AG04450 (cell line): ENCODE measurements at regions not wholly inside any gene's neighbourhood (a gene's known extent, or its start where the extent isn't known, plus 50 kb on each side); places are given as distances from the start of the nearest gene placed in this dataset.

Source experiments
- CTCF ChIA-PET: fragments of 300-600, 350-600 bp; formaldehyde crosslinking; extraction: SDS; loops from one replicate; lab custom pipeline; 2022; ENCODE audit warnings: antibody characterized with exemption, inconsistent platforms; lab: Charles Lee
- POLR2A ChIA-PET: fragments of 350-600 bp; formaldehyde crosslinking; extraction: SDS; loops from one replicate; lab custom pipeline; 2021; ENCODE audit warnings: antibody characterized with exemption, inconsistent platforms; lab: Yijun Ruan, JAX
- DNase-seq: peaks from one replicate; pipeline ENCODE4 v3.0.0-alpha.2; 2011; ENCODE audit warnings: low read depth, low spot score
- H3K27ac ChIP-seq: one replicate; pipeline ENCODE4 v1.5.1; 2012; ENCODE audit warnings: low read depth, low read length, control low read depth
- H3K27me3 ChIP-seq: one replicate; pipeline ENCODE4 v1.6.0; 2012; ENCODE audit warnings: low read length; ENCODE audit not compliant: control insufficient read depth, insufficient read depth
- H3K4me3 ChIP-seq: 2 replicates; pipeline ENCODE4 v1.5.1; 2011; ENCODE audit warnings: mild to moderate bottlenecking, low read depth, low read length, control low read depth
- H3K9me3 ChIP-seq: 2 replicates; pipeline ENCODE4 v1.5.1; 2012; ENCODE audit warnings: low read length; ENCODE audit not compliant: control insufficient read depth, insufficient read depth
- TF ChIP-seq, protein P1 (sequence below): IDR thresholded peaks from 2 replicates; pipeline ENCODE4 v1.5.1; 2011; ENCODE audit warnings: low read depth, low read length, control low read depth, inconsistent platforms

DNA sequence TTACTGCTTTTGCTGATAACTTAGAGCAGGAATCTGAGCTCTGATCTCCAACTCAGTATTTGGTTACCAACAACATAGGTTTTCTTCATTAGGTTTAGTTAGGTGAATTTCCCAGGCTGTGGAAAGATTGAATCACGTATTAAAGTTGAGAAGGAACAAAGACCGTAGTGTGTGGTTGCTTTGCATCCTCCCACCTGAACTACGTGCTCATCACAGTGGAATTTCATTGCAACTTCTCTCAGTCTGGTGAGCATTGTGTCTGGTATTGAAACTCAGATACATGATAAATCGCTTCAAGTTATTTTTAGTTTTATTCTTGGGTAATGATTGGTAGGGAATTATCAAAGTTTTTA is 139.4 kb upstream of the AKR1E2 start:
- Histone ChIP-seq H3K9me3 (peaks cover 4% of the 10 kb centered on the region; the same call in 1 of the 2 replicates), H3K4me3 (no peak overlapping the region), H3K27ac (no peak overlapping the region), H3K27me3 (no peaks in the 10 kb centered on the region)
- POLR2A ChIA-PET: no interaction called here
- DNase-seq: no peak
- CTCF ChIA-PET: interaction anchor here (1.0 kb wide), 1 partner anchor 14 kb away, joined by 6 read pairs; no protein-coding TSS in a partner anchor
- TF ChIP-seq, protein P1, sequence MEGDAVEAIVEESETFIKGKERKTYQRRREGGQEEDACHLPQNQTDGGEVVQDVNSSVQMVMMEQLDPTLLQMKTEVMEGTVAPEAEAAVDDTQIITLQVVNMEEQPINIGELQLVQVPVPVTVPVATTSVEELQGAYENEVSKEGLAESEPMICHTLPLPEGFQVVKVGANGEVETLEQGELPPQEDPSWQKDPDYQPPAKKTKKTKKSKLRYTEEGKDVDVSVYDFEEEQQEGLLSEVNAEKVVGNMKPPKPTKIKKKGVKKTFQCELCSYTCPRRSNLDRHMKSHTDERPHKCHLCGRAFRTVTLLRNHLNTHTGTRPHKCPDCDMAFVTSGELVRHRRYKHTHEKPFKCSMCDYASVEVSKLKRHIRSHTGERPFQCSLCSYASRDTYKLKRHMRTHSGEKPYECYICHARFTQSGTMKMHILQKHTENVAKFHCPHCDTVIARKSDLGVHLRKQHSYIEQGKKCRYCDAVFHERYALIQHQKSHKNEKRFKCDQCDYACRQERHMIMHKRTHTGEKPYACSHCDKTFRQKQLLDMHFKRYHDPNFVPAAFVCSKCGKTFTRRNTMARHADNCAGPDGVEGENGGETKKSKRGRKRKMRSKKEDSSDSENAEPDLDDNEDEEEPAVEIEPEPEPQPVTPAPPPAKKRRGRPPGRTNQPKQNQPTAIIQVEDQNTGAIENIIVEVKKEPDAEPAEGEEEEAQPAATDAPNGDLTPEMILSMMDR: no peak

DNA sequence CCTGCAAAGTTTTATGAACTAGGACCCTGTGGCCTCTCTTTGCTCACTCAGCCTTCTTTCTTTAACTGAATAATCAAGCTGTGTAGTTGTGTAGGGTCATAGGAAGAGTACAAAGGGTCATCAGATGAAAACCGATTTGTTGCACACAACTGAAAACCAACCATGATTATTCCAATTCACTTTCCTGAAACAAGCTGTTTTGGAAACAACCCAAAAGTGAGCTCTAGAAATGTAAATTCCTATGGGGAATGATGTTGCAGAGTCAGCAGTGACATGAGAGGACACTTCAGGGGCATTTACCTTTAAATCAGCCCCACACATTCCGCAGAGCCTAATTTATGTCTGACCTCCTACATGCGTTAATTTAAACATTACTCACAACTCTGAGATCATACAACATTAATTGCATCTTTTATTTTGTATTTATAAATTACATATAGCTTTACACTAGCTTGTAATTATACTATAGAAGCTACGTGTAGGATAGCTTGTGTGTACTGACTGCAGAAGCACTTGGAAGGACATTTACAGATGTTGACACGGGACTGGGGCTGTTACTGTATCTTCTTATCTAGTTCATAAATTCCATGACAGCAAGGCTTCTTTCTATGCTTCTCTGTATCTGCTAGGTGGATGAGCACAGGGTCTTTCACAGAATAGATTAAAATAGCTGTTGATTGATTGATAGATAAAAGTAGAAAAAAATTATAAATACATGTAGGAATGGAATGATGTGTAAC is 139.9 kb upstream of the AKR1E2 start:
- POLR2A ChIA-PET: no interaction called here
- CTCF ChIA-PET: interaction anchor here (1.0 kb wide), 2 partner anchors 14 to 129 kb away, joined by 3 to 6 read pairs; no protein-coding TSS in a partner anchor
- H3K9me3 ChIP-seq: peaks cover 4% of the 10 kb centered on the region; the same call in 1 of the 2 replicates
- TF ChIP-seq, protein P1: no peak
- peak overlapping the region; percentile 32 for H3K27ac ChIP-seq
- no peak overlapping the region for H3K4me3 ChIP-seq
- H3K27me3 ChIP-seq: no peaks in the 10 kb centered on the region
- no peak for DNase-seq

DNA sequence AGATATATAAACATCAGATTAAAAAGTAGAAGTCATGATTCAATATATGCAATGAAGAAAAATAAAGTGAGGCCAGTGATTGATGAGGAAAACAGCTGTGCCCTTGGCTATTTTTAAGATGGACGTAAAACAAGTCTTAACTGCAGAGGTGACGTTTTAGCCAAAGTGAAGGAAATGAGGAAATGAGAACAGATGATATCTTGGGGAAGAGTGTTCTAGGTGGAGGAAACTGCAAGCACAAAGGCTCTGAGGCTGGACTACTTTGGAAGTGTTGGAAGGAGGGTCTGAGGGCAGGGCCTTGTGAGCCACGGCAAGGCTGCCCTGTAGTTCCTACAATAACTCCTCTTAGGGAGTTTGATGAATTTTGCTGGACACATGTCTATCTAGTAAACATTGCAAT is 140.5 kb upstream of the AKR1E2 start:
- TF ChIP-seq, protein P1: no peak
- no peak overlapping the region for H3K4me3 ChIP-seq
- POLR2A ChIA-PET: no interaction called here
- CTCF ChIA-PET: interaction anchor here (1.0 kb wide), 1 partner anchor 130 kb away, joined by 3 read pairs; no protein-coding TSS in a partner anchor
- H3K27ac ChIP-seq: no peak overlapping the region
- DNase-seq: no peak
- H3K9me3 ChIP-seq: peaks cover 4% of the 10 kb centered on the region; the same call in 1 of the 2 replicates
- H3K27me3 ChIP-seq: no peaks in the 10 kb centered on the region

DNA sequence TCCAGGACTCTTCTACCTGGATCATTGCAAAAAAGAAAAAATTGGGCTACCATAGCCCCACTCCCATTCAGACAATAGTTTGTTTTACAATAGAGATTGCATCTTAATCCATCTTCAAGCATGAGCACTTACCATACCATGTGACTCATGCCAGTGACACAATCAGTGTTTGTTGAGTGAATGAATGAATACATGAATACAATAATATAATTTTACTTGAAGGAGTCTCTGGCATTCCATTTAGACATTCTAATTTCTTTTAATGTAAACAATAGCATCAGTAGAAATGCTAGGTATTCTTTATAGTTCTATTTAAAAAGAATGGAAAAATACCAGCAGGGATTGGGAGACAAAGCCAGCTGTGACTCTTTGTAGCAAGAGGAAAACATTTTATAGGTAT is 141.6 kb upstream of the AKR1E2 start:
- DNase-seq: no peak
- CTCF ChIA-PET: no interaction called here
- H3K9me3 ChIP-seq: peaks cover 1% of the 10 kb centered on the region; the same call in 1 of the 2 replicates
- TF ChIP-seq, protein P1: no peak
- no peak overlapping the region for H3K4me3 ChIP-seq
- H3K27me3 ChIP-seq: no peaks in the 10 kb centered on the region
- POLR2A ChIA-PET: no interaction called here
- peak overlapping the region; percentile 48 for H3K27ac ChIP-seq

DNA sequence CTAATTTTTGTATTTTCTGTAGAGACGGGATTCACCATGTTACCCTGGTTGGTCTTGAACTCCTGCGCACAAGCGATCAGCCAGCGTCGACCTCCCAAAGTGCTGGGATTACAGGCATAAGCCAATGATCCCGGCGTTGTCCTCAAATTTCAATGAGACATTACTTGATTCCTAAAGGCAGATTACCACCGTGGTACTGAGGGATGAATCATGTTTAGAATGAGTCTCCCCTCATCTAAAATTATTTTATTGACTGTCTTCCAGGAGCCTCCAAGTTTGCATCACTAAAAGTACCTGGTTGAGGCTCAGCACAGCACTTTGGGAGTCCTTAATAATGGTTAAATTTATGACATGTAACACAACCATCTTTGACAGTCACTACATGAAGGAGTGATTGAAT is 142.2 kb upstream of the AKR1E2 start:
- TF ChIP-seq, protein P1: no peak
- Histone ChIP-seq H3K4me3 (no peak overlapping the region), H3K9me3 (no peaks in the 10 kb centered on the region), H3K27me3 (no peaks in the 10 kb centered on the region), H3K27ac (no peak overlapping the region)
- CTCF ChIA-PET: no interaction called here
- DNase-seq: no peak
- POLR2A ChIA-PET: no interaction called here
